Gastroesophageal sphincter (tissue), 3 donors: ENCODE measurements at regions not wholly inside any gene's neighbourhood (a gene's known extent, or its start where the extent isn't known, plus 50 kb on each side); places are given as distances from the start of the nearest gene placed in this dataset.

Experiments
- POLR2A ChIP-seq, 2 donors: fragments of 450-650 bp; IDR thresholded peaks; one replicate each; pipeline ENCODE4 v1.6.1; 2017; ENCODE audit warnings: antibody characterized with exemption in 2 of 2, mild to moderate bottlenecking in 2 of 2, moderate library complexity in 1 of 2
- POLR2AphosphoS5 ChIP-seq: sonication (generic); formaldehyde crosslinking; IDR thresholded peaks from one replicate; pipeline ENCODE4 v1.6.1; 2017; ENCODE audit warnings: antibody characterized with exemption
- TF ChIP-seq, protein P1 (sequence below), 4 experiments: fragments of 200-600 bp in 2 of 4; fragments of 450-650 bp in 2 of 4; sonication (generic) in 1 of 4; IDR thresholded peaks; one replicate each; pipeline ENCODE4 v1.5.1; 2017 to 2019; ENCODE audit warnings: antibody characterized with exemption in 4 of 4, mild to moderate bottlenecking in 2 of 4, moderate library complexity in 2 of 4

DNA sequence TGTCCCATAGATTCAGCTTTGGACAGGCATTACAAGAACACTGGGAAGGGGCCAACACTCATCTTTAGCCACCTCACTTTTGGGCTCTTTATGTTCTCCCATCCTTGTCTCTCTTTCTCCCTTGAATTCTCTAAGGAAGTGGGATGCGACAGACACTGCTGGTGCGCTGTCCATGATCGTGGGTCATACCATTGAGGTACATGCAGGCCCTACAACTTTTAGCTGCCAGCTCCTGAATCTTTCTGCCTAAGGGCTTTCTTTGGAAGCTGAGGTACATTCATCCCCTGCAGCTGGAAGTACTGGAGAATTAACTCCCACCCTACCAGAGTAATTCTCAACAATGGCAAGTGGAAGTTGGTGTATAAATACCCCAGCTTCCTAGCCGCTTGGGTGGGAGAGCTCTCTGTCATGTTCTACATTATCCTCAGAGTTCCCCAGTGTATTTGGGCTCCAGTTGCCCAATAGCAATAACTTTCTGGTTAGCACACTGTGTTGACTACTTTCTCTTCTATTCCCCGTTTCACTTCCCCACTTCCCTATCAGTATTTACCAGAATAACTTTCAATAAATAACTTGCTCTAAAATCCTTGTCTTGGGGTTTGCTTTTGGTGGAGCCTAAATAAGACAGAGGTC is 75.6 kb upstream of the ADRA1D start:
- TF ChIP-seq, protein P1, sequence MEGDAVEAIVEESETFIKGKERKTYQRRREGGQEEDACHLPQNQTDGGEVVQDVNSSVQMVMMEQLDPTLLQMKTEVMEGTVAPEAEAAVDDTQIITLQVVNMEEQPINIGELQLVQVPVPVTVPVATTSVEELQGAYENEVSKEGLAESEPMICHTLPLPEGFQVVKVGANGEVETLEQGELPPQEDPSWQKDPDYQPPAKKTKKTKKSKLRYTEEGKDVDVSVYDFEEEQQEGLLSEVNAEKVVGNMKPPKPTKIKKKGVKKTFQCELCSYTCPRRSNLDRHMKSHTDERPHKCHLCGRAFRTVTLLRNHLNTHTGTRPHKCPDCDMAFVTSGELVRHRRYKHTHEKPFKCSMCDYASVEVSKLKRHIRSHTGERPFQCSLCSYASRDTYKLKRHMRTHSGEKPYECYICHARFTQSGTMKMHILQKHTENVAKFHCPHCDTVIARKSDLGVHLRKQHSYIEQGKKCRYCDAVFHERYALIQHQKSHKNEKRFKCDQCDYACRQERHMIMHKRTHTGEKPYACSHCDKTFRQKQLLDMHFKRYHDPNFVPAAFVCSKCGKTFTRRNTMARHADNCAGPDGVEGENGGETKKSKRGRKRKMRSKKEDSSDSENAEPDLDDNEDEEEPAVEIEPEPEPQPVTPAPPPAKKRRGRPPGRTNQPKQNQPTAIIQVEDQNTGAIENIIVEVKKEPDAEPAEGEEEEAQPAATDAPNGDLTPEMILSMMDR (IDR thresholded peaks at IDR 0.05) = no peak
- TF ChIP-seq POLR2A (IDR thresholded peaks at IDR 0.05) = no peak
- no peak for TF ChIP-seq POLR2AphosphoS5
